ENCODE measurements at regions not wholly inside any gene's neighbourhood (a gene's known extent, or its start where the extent isn't known, plus 50 kb on each side); places are given as distances from the start of the nearest gene placed in this dataset.
"Not testable (repeated sequence)": the region's sequence is repeated elsewhere in the genome, so short reads cannot be mapped to it uniquely, and the experiment has no call there.

DNA sequence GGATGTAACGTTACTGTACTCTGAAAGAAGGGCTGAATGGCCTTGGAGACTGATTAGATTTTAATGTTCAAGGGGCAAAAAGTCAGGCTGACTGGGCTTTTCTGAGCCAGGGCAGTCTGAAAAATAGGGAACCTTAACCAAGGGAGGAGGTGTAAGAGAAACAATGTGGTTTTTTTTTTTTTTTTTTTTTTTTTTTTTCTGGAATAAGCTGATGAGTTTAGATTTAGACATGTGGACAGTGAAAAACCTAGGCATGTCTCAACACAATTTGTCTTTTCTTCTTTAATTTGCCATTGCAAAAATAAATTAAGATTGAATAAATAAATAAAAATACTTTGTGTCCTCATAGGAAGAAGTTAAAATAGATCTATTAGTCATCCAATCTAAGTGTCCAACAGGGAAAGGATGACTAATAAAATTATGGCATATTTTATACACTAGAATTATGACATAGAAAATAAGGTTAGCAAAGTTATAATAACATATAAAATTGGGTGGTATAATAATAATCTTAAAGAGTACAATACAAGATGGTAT lies 237.6 kb upstream of the TRIB2 start:
- no peak for ATAC-seq

DNA sequence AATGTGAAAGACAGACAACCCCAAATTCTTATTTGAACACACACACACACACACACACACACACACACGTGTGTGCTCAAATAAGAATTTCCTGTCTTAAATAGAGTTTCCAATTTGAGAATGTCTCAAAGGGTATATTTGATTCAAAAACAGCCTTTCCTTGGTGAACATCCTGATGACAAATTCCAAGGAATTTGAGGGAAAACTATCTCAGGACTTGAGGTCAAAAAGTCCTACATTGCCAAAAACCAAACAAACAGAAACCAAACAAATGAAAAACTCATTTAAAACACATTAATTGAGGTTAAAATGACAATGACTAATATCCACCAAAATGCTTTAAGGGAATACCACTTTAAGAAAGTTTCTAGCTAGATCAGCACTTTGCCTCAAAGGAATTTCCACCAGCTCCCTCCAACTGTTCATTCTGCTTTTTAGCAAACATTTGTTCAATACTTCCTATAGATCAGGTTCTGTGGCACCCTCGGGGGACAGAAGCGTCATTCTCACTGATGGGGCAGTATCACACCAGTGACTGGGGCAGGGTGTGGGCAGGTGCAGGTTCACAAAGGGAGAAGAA lies 232.1 kb upstream of the TRIB2 start:
- no peak for ATAC-seq

DNA sequence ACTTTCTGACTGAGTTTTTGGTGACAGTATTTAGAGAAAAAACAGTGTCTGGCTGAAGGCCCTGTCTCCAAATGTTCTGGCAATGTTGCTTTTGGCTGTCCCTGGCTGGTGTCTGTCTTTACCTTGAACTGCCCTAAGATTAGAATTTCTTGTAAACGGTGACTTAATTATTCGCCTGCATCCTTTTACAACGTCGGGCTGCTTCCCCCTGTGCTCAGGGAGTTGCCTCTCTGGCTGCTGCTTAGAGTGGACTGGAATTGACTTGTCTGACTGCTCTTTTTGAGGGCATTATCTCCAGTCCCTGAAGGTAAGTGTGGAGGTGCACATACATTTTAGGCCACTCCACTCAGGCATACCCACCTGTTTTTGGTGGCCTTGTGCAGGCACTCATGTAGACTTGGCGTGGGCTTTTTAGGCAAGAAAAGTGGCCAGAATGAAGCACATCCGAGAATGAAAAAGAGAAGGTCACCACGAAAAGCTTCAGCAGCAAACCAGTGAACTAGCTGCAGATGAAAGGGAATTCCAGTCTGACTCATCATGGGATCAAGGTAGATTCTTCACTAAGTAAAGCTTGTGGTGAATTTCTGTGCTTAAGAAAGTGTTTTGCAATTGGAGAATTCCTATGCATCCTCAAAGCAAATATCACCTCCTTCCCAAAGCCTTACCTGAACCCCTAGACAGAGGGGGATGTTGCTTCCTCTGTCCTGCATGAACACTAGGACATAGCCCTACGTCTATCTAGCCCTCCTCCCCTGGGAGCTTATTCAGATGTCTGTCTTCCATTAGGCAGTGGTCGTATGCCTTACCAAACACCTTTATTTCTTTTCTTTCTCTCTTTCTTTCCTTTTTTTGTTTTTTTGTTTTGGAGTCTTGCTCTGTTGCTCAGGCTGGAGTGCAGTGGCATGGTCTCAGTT lies 230.3 kb upstream of the TRIB2 start:
- ATAC-seq, result no peak

DNA sequence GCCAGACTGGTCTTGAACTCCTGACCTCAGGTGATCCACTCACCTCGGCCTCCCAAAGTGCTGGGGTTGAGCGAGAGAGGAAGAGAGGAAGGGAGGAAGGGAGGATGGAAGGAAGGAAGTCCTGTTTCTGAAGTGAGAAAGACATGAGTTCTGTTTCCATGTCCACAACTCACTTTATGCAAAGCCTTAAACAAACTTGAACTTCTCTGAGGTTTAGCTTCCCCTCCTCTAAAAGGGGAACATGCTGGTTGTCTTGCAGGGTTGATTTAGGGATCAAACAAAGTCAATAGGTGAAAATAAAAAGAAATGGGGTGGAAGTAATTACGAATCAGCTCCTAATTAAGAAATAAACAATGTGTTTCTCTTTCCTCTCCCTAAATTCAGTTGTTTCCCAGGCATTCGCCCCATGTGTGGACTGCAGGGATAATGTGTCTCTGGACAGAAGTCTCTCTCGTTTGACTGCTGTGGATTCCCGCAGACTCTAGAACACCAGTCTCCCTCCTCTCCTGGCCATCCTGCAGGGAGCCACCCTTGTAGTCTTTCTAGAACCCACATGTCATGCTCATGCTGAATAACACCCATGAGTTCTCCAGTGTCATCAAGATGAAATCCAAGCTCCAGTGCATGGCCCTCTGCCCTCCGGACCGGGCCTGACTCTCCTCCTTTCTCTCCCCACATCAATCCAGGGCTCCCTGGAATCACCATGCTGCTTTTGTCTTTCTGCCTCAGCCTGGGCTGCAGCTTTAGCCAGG lies 229.3 kb upstream of the TRIB2 start:
- no peak for ATAC-seq

DNA sequence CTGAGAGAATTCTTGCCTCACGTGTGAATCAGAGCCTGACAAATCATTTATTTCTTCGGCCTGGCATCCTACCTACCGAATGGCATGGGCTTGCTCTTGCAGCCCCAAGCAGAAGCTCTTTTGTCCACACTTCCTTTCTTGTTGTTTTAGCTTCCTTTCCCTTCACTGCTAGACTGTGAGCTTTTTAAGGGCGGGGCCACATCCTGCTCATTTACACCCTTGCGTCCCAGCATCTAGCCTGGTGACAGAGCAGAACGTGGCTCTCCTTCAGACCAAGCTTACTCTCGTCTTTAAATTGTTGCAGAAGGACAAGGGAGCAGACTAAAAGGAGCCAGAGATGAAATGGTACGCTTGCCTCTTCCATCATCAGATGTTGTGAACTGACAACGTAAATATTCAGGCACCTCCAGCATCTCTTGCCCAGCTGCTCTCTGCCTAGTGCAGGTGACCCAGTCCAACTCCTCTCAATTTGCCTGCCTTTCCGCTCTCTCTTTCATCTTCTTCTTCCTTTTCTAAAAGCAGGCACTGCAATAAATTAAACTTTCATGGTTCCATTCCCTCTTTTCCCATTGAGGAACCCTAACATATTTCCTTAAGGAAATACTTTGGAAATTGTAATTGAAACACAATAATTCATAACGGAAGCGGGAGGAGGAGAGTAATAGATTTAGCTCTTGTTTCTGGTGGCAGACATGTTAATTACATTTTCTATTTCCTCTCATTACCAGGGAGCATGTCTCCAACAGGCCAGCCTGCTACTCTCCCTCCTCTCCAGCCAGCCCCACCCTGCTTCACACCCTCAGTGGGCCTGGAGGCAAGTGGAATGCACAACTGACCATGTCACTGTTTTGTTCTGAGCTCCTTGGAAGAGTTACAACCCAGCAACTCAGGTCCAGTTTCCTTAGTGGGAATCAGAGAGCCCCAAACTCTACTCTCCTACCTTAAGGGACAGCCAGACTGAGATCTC lies 228.1 kb upstream of the TRIB2 start:
- peak; percentile 65 to 71 for ATAC-seq

DNA sequence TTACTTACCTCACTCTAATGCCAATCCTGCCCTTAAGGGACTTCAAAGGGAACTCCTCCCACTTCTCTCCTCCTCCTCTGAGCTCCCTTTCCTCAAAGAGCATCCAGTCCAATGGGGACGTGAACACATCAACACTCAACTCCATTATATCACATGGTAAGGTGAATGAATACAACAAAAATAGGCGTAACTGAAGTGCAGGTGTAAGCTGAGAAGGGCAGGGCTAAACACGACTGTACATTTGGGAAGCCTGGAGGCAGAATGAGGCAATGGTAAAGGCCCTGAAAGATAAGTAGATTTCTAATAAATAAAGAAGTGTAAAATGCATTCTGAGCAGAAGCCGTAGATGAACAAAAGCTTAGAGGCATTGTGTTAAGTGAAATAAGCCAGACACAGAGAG lies 226.1 kb upstream of the TRIB2 start:
- no peak for ATAC-seq

DNA sequence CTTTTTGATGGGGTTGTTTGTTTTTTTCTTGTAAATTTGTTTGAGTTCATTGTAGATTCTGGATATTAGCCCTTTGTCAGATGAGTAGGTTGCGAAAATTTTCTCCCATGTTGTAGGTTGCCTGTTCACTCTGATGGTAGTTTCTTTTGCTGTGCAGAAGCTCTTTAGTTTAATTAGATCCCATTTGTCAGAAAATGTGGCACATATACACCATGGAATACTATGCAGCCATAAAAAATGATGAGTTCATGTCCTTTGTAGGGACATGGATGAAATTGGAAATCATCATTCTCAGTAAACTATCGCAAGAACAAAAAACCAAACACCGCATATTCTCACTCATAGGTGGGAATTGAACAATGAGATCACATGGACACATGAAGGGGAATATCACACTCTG lies 224.4 kb upstream of the TRIB2 start:
- ATAC-seq, result not testable (repeated sequence)

DNA sequence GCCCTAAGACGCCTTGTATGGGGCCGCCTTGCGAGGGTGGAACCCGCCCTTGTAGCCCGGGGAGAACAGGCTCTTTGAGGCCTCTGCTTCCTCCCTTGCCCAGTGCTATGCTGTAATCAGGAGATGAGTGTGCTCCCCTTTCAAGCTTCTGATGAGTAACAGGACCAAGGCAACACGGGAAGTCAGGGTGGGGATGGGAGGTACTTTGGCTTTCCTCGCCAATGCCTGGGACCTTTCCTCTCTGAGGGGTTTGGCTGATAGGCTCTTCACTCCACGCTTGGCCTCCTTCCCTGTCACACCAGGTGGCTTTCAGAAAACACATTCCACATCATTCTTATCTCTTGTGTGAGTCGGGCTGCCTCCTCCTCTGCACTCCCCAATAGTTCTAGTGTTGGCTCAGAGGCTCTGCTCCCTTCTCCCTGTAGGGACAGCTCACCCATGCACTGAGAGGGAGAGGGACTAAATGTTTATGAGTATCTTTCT lies 223.7 kb upstream of the TRIB2 start:
- ATAC-seq, result peak; percentile 83 to 86

DNA sequence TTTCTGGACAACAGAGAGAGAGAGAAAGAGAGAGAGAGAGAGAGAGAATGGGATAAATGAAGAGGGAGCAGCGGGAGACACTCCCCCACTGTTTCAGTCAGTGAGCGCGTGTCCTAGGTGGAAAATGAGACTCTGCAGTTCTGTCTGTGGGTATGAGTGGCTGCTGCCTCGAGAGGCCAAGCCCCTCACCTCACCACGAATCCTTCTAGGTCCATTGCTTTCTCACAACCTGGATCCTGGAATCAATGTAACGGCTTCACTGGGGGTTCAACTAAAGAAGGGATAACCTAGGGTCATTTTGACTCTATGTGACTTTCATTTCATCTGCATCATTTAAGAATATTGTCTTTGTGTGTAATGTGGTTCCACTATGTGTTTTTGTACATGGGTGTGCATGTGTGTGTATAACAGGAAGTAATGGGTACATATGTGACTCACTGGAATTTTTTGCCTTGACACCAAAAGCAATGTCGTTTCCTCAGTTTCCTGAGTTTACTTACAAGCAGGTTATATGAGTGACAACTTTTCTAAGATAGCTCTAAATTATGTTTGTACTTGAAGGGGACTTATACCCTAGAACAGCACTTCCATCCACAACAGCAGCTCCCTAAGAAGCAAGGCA lies 221.4 kb upstream of the TRIB2 start:
- peak; percentile 43 to 61 for ATAC-seq

DNA sequence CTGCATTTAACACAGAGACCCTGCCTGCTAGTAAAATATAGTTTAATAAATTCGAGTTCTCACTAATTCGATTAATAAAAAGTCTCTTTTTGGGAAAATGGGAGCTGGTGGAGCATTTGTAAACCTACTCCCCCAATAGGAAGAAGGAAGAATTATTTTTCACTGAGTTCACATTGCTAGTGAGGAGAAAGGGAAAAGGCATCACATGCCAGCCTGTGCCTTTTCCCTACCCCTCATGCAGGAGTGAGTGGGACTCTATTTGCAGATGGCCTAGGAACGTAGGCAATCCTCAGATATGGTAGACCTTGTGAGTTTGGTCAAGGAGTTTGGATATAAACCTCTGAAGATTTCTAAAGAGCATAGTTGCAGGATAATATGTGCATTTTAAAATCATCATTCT lies 218.4 kb upstream of the TRIB2 start:
- no peak for ATAC-seq

DNA sequence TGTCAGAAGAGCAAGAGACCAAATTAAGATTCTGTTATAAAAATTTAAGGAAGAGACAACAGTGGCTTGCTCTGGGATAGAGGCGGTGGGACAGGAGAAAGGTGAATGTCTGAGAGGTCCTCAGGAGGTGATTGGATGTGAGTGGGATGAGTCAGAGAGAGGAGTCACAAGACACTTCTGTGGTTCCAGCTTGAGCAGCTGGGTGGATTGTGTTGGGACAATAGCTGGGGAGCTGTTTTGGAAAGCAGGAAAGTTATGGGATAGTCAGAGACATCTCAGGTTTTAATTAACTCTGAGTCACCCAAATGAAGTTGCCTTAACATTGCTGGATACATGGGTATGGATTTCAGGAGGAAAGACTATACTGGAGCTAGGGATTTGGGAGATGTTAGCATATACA lies 218.0 kb upstream of the TRIB2 start:
- ATAC-seq, result no peak

DNA sequence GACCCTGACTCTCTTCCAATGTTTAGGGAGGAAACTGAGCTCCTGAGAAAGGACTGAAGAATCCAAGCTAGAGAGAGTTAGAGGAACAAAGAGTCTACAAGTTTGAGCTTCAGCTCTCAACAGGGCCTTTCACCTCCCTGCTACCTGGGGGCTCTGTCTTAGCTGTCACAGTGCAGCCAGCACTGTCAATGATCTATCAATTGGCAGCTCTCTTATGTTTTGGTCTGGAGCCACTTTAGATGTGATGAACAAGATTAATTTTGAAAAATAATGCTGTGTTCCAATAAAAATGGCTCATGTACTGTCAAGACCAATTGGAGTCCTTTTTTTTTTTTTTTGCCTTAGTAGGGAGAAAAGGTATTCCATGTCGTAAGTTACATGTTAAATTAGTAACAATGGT lies 215.8 kb upstream of the TRIB2 start:
- no peak for ATAC-seq

DNA sequence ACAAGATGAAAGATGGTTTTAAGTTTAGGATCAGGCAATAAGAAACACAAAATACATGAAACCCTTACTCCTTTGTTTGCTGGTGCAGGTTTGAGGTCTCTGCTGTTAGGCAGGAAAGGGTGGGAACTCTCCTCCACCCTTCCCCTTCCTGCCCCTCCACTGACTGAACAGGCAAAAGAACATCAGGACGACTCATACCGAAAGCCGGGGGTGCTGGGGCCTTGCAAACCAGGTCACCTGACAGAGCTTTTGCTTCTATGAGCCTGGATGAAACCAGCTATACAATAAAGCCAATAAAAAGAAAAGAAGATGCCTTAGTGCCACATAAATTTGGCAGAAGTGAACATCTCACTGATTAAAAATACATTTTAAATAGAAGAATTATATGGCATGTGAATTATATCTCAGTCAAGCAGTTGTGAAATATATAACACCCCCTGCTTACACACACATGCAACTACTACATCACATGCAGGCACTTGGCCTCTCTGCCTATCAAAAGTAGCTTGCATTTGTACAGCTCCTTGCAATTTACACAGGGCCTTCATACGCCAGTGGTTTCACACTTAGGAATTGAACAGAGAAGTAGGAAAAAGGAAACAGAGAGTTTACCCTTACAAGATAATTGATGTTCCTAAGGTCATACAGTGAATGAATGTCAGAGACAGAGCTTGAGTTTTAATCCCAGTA lies 215.1 kb upstream of the TRIB2 start:
- peak; percentile 60 to 79 for ATAC-seq

DNA sequence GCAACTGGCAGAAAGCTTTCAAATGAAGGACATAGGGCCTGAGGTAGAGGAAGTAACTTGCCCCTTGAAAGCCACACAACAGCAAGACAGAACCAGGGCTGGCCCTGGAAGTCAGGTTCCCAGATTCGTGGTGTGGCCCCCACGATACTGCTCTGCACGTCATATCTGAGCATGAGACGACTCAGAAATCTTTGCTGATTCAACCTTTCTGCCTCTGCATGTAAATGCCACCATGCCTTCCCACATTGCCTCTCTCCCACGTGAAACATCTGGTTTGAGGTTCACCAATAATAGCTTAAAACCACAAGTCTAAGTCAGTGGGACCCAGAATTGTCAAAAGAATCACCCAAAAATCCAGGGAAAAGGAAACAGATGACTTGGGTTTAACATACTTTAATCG lies 214.0 kb upstream of the TRIB2 start:
- ATAC-seq, result peak; percentile 16 to 36

DNA sequence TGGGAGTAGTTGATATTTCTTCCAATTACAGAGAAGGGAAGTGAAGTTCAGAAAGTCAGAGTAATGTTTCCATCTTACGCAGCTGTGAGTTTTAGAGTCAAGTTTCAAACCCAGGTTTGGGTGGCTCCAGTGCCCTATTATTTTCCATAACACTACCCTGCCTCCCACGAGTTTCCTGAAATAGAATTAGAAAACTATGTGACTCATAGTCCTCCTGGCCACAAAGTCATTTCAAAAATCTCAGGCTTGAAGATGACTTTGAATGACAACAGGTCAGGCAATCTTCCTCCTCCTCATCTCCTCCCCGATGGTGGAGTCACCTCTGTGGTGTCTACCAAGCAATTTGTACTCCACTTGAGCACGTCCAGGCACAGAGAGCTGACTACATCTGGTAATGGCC lies 212.3 kb upstream of the TRIB2 start:
- ATAC-seq, result peak; percentile 34 to 65

DNA sequence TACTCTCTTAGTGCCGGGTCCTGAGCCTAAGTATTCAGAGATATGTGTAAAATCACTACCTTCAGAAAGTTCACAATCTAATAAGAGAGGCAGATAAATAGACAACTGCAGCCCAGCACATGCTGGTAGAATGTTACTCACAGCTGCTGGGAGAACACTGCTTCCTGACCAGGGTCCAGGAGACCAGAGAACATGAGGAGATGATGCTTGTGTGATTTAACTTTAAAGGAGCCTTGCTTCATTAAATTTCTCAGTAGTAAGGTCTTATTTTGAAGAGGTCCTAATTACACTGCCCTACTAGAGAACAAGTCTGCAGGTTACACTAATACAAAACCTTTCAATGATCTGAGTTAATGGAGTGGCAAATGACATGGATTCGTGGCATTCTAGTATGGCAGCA lies 209.9 kb upstream of the TRIB2 start:
- no peak for ATAC-seq

DNA sequence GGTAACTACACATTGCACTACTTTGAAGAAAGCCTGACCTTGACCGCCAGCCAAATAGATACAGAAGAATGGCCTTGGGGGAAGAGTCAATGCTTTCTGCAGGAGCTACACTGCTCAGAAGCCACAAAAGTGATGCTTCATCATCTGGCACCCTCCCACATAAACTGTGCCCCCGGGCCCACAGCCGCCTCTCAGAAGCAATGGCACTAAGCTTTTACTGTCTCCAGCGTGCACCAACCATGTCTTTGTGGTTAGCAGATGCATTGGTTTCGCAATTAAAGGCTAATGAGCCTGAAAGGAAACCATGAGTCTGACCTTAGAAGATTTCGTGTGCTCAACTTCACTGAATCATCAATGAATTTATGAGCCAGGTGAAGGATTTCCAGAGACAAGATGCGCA lies 209.4 kb upstream of the TRIB2 start:
- ATAC-seq, result peak; percentile 87 to 93

DNA sequence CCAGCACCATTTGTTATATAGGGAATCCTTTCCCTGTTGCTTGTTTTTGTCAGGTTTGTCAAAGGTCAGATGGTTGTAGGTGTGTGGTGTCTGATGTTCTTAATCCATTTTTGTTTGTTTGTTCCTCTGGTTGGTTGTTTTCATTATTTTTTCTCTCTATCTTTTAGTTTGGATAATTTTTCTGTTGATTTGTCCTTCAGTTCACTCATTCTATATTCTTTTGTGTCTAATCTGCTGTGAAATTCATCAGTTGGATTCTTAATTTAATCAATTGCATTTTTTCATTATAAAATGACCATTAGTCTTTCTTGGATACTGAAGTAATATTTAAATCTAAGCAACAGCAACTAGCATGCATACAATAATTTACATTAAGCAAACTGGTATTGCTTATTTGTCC lies 206.7 kb upstream of the TRIB2 start:
- ATAC-seq, result no peak

DNA sequence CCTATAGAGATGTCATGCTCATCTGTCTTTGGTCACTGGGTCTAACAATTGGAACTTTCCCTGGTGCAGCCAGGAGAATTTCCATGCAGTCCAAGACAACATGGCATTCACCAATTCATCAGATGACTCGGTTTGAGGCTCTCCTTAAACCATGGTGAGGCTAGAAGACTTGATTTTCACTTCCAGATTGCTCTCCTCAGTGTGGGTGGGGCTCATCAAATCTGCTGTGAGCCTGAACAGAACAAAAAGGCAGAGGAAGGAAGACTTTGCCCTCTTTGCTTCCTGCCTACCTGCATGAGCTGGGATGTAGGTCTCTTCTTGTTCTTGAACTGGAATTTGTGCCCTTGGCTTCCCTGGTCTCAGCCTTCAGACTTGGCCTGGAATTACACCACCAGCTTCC lies 203.4 kb upstream of the TRIB2 start:
- ATAC-seq, result no peak

DNA sequence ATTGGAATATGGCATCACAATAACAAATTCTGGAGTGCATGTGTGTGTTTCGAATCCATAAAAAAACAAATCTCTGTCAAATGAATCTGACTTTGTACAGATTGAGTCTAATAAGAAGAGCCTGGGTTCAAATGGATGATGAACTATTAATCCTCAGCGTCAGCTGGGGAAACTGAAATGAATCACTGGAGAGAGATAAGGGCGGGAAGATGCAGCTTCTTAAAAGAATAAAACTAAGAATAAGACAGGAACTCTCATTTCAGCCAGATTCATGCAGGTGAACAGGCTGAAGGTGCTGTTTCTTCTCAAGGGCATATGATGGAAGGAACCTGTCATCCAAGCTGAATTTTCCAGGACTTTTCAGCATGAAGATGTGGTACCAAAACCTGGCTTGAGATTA lies 202.6 kb upstream of the TRIB2 start:
- ATAC-seq, result peak in 1 of 2 donors; percentile 57
